PC-3 (cell line): ENCODE measurements at regions not wholly inside any gene's neighbourhood (a gene's known extent, or its start where the extent isn't known, plus 50 kb on each side); places are given as distances from the start of the nearest gene placed in this dataset.

Experiments
- ATAC-seq: fragments of 200-7000 bp; cut with Tn5 transposase; 2 replicates; pipeline ENCODE4 v1.9.1; 2020; ENCODE audit warnings: mild to moderate bottlenecking, moderate library complexity
- BruUV-seq: library from RNA; stranded (reverse); fragments of 400-500 nt; replicated peaks from 2 replicates; lab custom pipeline; 2021; lab: Mats Ljungman, UMichigan
- CTCF ChIA-PET: fragments of 300-600 bp; sonication (Branson Sonifier 250); formaldehyde crosslinking; loops from one replicate; lab custom pipeline; 2022; ENCODE audit warnings: antibody characterized with exemption; lab: Charles Lee
- POLR2A ChIA-PET: fragments of 300-600 bp; sonication (Branson Sonifier 250); formaldehyde crosslinking; loops from one replicate; lab custom pipeline; 2022; ENCODE audit warnings: antibody characterized with exemption; ENCODE audit not compliant: unreplicated experiment; lab: Charles Lee
- DNase-seq: peaks from one replicate; pipeline ENCODE4 v3.0.0-alpha.2; 2015
- H2AFZ ChIP-seq: fragments of 300-600 bp; sonication (generic); 2 replicates; pipeline ENCODE4 v1.6.0; 2016; ENCODE audit warnings: antibody characterized with exemption, low read length
- H3F3A ChIP-seq: fragments of 300-600 bp; sonication (generic); one replicate; pipeline ENCODE4 v1.6.0; 2017; ENCODE audit warnings: antibody characterized with exemption, low read length, control low read depth, mild to moderate bottlenecking; ENCODE audit not compliant: unreplicated experiment
- H3K27ac ChIP-seq: fragments of 300-600 bp; sonication (generic); 2 replicates; pipeline ENCODE4 v1.5.1; 2016; ENCODE audit warnings: mild to moderate bottlenecking, low read length
- H3K27me3 ChIP-seq: fragments of 300-600 bp; sonication (generic); 2 replicates; pipeline ENCODE4 v1.6.1; 2016; ENCODE audit warnings: low read length, mixed read lengths
- H3K36me3 ChIP-seq: fragments of 300-600 bp; sonication (generic); 2 replicates; pipeline ENCODE4 v1.6.1; 2016; ENCODE audit warnings: low read depth, mixed run types, low read length, mixed read lengths
- H3K4me1 ChIP-seq: fragments of 300-600 bp; sonication (generic); 2 replicates; pipeline ENCODE4 v1.5.1; 2016; ENCODE audit warnings: low read length; ENCODE audit not compliant: insufficient read depth
- H3K4me2 ChIP-seq: fragments of 300-600 bp; sonication (generic); 2 replicates; pipeline ENCODE4 v1.6.0; 2016; ENCODE audit warnings: low read length
- H3K4me3 ChIP-seq: fragments of 300-600 bp; sonication (generic); 2 replicates; pipeline ENCODE4 v1.5.1; 2016; ENCODE audit warnings: mild to moderate bottlenecking, low read length, mixed read lengths
- H3K79me2 ChIP-seq: fragments of 300-600 bp; sonication (generic); 2 replicates; pipeline ENCODE4 v1.6.1; 2017; ENCODE audit warnings: low read length, mixed read lengths
- H3K9ac ChIP-seq: fragments of 300-600 bp; sonication (generic); 2 replicates; pipeline ENCODE4 v1.6.0; 2016; ENCODE audit warnings: mild to moderate bottlenecking, low read length
- H3K9me2 ChIP-seq: fragments of 300-600 bp; sonication (generic); replicated peaks from 2 replicates; pipeline ENCODE4 v1.6.1; 2016; ENCODE audit warnings: mixed run types, low read length, mixed read lengths
- H3K9me3 ChIP-seq: fragments of 300-600 bp; sonication (generic); 2 replicates; pipeline ENCODE4 v1.6.1; 2016; ENCODE audit warnings: low read length, mixed read lengths
- H4K20me1 ChIP-seq: fragments of 300-600 bp; sonication (generic); 2 replicates; pipeline ENCODE4 v1.6.1; 2016; ENCODE audit warnings: low read length, mixed read lengths
- CTCF ChIP-seq: fragments of 300-600 bp; sonication (generic); conservative IDR thresholded peaks from 2 replicates; pipeline ENCODE4 v1.5.1; 2017; ENCODE audit warnings: antibody characterized with exemption, low read depth, mild to moderate bottlenecking, low read length
- EZH2 ChIP-seq: fragments of 300-600 bp; sonication (generic); IDR thresholded peaks from one replicate; pipeline ENCODE4 v1.6.1; 2017; ENCODE audit warnings: antibody characterized with exemption, mild to moderate bottlenecking, low read length; ENCODE audit not compliant: unreplicated experiment
- EZH2phosphoT487 ChIP-seq: fragments of 300-600 bp; sonication (generic); IDR thresholded peaks from 2 replicates; pipeline ENCODE4 v1.6.1; 2018; ENCODE audit warnings: mild to moderate bottlenecking, antibody characterized with exemption, low read length, borderline replicate concordance
- intact Hi-C: fragments of 100-400 bp; cut with micrococcal nuclease; formaldehyde crosslinking; loops from 2 replicates; pipeline ENCODE4 v1.9.0; 2023

GRCh38 chr2:104286841-104287240 is 567.1 kb upstream of the POU3F3 start:
- CTCF ChIA-PET = no interaction called here
- ATAC-seq = no peak

GRCh38 chr2:104289651-104290565 is 564.0 kb upstream of the POU3F3 start:
- DNase-seq (no peak), ATAC-seq (no peak)

More at GRCh38 chr2:104286841-104287240, 567.1 kb upstream of the POU3F3 start:
- Histone ChIP-seq H3K27me3 (peaks cover 29% of the 10 kb centered on the region; the same call in 1 of the 2 replicates), H3K36me3 (no peaks in the 10 kb centered on the region), H3K9me2 (no peaks in the 10 kb centered on the region), H3K27ac (no peak overlapping the region), H3K9ac (no peak overlapping the region), H3F3A (no peaks in the 10 kb centered on the region), H3K4me1 (no peaks in the 10 kb centered on the region), H3K79me2 (no peaks in the 10 kb centered on the region), H2AFZ (no peak overlapping the region), H3K9me3 (no peaks in the 10 kb centered on the region), H4K20me1 (no peaks in the 10 kb centered on the region), H3K4me3 (no peak overlapping the region), H3K4me2 (no peak overlapping the region)
- TF ChIP-seq CTCF (no peak), EZH2phosphoT487 (no peak), EZH2 (no peak)
- no TSS peak for BruUV-seq
- POLR2A ChIA-PET = no interaction called here
- intact Hi-C loops = no loop called here
- DNase-seq = no peak

More at GRCh38 chr2:104289651-104290565, 564.0 kb upstream of the POU3F3 start:
- POLR2A ChIA-PET = no interaction called here
- H2AFZ ChIP-seq = no peak overlapping the region
- no peaks in the 10 kb centered on the region for H3K79me2 ChIP-seq
- H3K27ac ChIP-seq = no peak overlapping the region
- BruUV-seq = no TSS peak
- H3K9me2 ChIP-seq = no peaks in the 10 kb centered on the region
- no peaks in the 10 kb centered on the region for H3K9me3 ChIP-seq
- no peaks in the 10 kb centered on the region for H4K20me1 ChIP-seq
- CTCF ChIA-PET = no interaction called here
- no peak overlapping the region for H3K4me3 ChIP-seq
- no peaks in the 10 kb centered on the region for H3K36me3 ChIP-seq
- no peak overlapping the region for H3K4me2 ChIP-seq
- intact Hi-C loops = no loop called here
- no peak for TF ChIP-seq CTCF
- no peaks in the 10 kb centered on the region for H3K4me1 ChIP-seq
- no peak overlapping the region for H3K9ac ChIP-seq
- H3K27me3 ChIP-seq = peaks cover 36% of the 10 kb centered on the region; the same call in 1 of the 2 replicates
- H3F3A ChIP-seq = no peaks in the 10 kb centered on the region
